NCI-H187 (cell line): ENCODE measurements at regions not wholly inside any gene's neighbourhood (a gene's known extent, or its start where the extent isn't known, plus 50 kb on each side); places are given as distances from the start of the nearest gene placed in this dataset.

Experiments
- DNase-seq, 2 experiments: peaks; one replicate each; lab custom pipeline; 2025; lab: John Stamatoyannopoulos, UW

GRCh38 chr2:190809139-190809764, 71.4 kb upstream of the GLS start:
- no peak for DNase-seq

GRCh38 chr2:190809876-190810525, 70.6 kb upstream of the GLS start:
- DNase-seq = no peak

DNA sequence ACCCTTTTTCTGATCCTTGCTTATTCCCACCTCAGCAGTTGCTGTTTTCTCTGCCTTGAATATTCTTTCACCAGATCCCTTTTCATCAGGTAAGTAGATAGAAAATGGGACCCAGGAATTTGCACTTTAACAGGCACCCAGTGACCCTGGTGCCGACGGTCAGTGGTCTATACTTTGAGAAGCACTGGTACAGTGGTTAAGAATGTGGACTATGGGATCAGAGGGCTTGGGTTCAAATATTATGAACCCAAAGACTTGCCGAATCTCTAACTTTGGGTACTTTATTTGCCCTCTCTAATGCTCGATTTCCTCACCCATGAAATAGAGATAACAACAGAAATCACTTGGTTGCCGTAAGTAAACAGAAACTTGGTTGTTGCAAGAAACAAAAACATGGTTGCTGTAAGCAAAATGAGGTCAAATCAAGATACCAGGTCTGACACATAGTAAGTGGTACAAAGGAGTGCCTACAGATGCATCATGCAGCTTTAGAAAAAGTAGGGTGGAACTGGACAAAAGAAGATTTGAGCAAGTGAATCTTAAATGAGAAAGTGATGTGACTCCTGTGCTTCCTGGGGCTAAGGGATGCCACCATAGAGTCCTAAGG, 69.5 kb upstream of the GLS start:
- DNase-seq = no peak

DNA sequence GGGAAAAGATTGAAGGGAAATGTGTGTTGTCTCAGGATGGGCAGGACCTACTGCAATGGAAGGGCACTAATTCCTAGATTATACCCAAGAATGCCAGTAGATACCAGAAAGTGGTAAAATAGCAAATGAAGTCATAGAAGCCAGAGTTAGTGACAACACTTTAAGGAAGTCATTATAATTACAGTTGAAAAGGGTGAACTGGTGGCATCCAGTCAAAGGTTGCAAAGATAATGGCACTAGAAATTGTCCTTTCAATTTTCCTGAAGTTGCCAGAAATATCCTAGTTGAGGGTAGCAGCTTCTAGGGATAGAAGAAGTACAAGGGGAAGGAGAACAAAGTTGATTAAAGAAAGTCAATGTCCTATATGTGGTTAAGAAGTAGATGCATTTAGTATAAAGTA, 68.8 kb upstream of the GLS start:
- DNase-seq = no peak

- DNase-seq = no peak
These were observed 67.9 kb upstream of the GLS start for GRCh38 chr2:190812506-190813294.

DNA sequence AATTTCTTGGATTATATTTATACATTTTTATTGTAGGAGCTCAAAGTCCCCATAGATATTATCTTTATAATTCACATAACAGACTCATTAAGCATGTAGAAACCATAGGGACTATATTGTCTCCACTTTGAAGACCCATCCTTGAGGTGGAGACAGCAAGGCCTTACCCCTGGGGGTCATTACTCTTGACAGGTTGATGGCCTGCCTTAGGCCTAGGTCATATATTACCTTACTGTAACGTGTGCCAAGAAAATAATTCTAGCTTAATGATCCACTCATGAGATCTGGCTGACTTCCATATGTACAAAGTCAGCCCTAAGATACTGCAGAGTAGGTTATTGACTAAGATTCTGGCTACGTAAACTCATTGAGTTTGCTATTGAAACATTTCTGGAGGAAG, 65.4 kb upstream of the GLS start:
- DNase-seq = no peak

DNA sequence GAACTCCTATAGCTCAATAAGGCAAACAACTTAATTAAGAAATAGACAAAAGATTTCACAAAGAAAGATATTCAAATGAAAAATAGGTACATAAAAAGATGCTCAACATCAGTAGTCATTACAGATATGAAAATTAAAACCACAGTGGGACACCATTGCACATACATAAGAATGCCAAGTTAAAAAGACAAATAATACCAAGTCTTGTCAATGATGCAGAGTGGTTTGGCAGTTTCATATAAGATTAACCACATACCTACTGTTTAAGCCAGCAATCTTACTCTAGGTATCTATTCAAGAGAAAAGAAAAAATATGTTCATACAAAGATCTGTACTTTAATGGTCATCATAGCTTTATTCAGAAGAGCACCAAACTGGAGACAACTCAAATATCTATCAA, 63.5 kb upstream of the GLS start:
- no peak for DNase-seq

DNA sequence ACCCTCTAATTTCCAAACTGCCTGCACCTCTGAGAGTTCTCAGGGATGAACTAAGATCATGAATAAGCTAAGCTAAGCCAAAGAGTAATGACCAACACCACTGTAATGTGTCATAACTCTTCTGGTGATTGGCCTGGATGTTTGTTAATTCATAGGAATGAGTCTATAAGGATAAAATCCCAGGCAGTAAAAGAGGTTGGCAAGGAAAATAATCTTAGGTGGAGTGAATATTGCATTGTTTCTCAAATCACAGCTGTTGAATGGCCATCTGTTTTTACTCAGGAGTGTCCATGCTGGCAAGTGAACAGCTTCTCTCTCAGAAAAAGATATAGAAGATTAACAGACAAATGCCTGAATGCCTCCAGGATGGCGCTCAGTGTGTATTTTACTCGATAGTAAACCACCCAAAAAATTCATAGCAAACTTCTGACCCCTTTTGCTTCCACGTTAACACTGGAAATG, 60.8 kb upstream of the GLS start:
- DNase-seq = no peak

GRCh38 chr2:190820416-190820815, 60.2 kb upstream of the GLS start:
- DNase-seq = no peak

DNA sequence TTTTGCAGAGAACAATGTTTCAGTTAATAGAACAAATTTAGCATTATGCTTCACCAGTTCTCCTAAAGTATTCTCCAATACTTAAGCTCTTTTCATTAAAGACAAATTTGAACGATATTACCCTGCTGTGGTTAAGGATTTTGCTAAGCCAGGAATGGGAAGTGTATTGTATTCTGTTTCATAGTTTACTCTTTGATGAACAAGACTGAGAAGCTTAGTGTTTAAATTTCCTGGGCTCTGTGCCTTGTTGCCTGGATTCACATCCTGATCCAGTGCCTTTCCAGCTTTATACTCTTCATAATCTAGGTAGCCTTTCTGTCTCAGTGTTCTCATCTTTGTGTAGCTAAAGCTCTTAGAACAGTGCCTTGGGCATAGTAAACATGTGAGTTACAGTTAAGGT, 58.6 kb upstream of the GLS start:
- DNase-seq = no peak

DNA sequence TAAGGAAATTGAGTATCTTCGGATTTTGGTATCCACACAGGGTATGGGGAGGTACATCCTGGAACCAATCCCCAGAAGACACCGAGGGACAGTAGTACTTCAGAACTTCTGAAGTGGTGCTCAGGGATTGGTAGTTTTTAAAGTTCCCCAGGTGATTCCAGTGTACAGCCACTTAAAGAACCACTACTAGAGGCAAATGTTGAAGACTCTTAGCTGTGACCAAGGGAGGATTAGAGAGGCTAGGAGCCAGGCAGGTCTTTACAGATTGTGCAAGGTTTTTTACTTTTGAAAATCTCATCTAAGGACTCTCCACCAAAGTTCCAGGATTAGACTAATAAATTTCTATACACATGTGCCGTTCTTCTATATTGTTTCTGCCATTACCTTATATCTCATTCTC, 52.9 kb upstream of the GLS start:
- DNase-seq = no peak

DNA sequence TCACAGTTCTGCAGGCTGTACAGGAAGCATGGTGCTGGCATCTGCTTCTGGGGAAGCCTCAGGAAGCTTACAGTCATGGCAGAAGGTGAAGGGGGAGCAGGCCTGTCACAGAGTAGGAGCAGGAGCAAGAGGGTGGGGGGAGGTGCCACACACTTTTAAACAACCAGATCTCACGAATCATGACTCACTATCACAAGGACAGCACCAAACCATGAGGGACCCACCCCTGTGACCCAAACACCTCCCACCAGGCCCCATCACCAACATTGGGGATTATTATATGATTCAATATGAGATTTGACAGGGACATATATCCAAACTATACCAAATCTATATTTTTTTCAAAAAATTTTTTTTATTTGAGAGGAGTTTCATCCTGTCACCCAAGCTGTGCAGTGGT, 51.0 kb upstream of the GLS start:
- DNase-seq = no peak
